ENCODE measurements at regions not wholly inside any gene's neighbourhood (a gene's known extent, or its start where the extent isn't known, plus 50 kb on each side); places are given as distances from the start of the nearest gene placed in this dataset.

DNA sequence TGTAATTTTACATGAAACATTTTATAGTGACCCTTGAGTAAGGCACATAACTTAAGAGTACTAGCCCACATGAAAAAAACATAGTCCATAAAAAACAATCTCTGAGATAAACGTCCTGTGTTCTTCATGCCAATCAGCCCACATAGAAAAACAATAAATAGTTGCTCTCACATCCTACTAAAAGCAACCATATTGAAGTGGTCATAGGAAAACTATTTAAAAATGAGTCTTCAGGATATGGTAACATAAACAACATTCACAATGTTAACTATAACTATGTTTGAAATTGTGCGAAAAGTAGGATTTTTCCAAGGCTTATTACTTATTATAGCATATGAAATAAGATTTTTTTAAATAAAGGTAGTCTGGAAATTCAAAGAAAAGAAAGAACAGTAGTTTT, 77.1 kb upstream of the EPHA5 start:
- DNase-seq (ENCODE audit: low read depth): no peak

DNA sequence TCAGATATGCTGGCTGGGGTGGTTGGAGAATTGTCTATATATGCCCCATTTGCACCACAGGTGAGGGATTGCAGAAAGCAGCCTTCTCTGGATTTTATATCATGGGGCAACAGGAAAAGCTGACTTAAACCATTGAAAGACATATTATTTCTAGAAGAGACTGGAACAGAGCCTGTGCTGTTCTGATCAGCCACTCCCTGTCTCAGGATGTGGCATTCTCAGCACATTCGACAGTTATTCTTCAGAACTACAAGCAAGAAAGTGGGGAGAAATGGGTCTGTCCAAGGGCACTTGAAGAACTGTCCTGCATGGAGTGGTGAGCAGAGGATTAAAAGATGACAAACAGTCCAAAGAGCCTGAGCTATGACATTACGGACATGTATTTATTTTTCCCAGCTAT, 67.8 kb upstream of the EPHA5 start:
- DNase-seq (ENCODE audit: low read depth): no peak

DNA sequence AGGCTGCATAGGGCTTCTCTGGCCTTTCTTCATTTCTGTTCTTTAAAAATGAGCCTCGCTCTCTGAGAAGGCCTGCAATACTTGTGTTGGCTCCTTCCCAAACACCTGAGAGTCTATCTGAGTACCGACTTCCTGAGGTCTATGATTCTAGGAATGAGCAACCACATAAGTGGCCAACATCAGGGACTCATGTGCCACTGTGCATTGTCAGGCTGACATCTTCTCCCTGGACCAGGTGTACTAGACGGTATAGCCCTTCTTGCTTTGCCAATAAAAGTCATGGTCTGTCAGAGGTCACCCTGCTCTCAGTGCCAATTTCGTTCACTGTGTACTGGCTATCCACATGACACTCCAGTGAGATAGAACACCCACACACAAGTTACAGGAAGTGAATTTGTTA, 67.4 kb upstream of the EPHA5 start:
- no peak for DNase-seq (ENCODE audit: low read depth)

DNA sequence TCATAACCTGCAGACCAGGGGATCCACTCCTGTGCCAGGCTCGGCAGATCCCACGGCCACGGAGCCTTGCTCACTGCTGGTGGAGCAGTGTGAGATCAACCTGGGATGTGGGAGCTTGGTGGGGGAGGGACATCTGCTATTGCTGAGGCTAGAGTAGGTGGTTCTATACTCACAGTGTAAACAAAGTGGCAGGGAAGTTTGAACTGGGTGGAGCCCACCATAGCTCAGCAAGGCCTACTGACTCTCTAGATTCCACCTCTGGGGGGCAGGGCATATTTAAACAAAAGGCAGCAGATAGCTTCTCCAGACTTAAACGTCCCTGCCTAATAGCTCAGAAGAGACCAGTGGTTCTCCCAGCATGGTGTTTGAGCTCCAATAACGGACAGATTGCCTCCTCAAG, 54.7 kb upstream of the EPHA5 start:
- no peak for DNase-seq (ENCODE audit: low read depth)

Data from T-helper 22 cell (primary cell).